Smooth muscle cell (in vitro differentiated cells): ENCODE measurements at regions not wholly inside any gene's neighbourhood (a gene's known extent, or its start where the extent isn't known, plus 50 kb on each side); places are given as distances from the start of the nearest gene placed in this dataset.

ENCODE experiments used
- DNase-seq: peaks from one replicate; lab custom pipeline; 2025; ENCODE audit not compliant: unreplicated experiment; lab: John Stamatoyannopoulos, UW
- H2AFZ ChIP-seq: fragments of 200-600 bp; sonication (generic); 2 replicates; pipeline ENCODE4 v1.6.0; 2016; ENCODE audit warnings: antibody characterized with exemption, low read depth, mild to moderate bottlenecking
- H3F3A ChIP-seq: fragments of 200-600 bp; sonication (generic); 2 replicates; pipeline ENCODE4 v1.6.0; 2017; ENCODE audit warnings: antibody characterized with exemption, low read depth
- H3K27ac ChIP-seq: fragments of 200-600 bp; sonication (generic); 2 replicates; pipeline ENCODE4 v1.5.1; 2016; ENCODE audit warnings: low read depth, mild to moderate bottlenecking
- H3K27me3 ChIP-seq: fragments of 200-600 bp; sonication (generic); 2 replicates; pipeline ENCODE4 v1.6.1; 2016; ENCODE audit warnings: low read depth, mild to moderate bottlenecking
- H3K36me3 ChIP-seq: fragments of 200-600 bp; sonication (generic); 2 replicates; pipeline ENCODE4 v1.5.1; 2016; ENCODE audit warnings: low read depth
- H3K4me1 ChIP-seq: fragments of 200-600 bp; sonication (generic); 2 replicates; pipeline ENCODE4 v1.5.1; 2016; ENCODE audit warnings: low read depth
- H3K4me2 ChIP-seq: fragments of 200-600 bp; sonication (generic); 2 replicates; pipeline ENCODE4 v1.6.0; 2016; ENCODE audit warnings: mild to moderate bottlenecking
- H3K4me3 ChIP-seq: fragments of 200-600 bp; sonication (generic); 2 replicates; pipeline ENCODE4 v1.5.1; 2016; ENCODE audit warnings: mild to moderate bottlenecking
- H3K79me2 ChIP-seq: fragments of 200-600 bp; sonication (generic); 2 replicates; pipeline ENCODE4 v1.6.0; 2016; ENCODE audit warnings: low read depth, mild to moderate bottlenecking
- H3K9ac ChIP-seq: fragments of 200-600 bp; sonication (generic); 2 replicates; pipeline ENCODE4 v1.6.0; 2016; ENCODE audit warnings: low read depth
- H3K9me3 ChIP-seq: fragments of 200-600 bp; sonication (generic); replicated peaks from 2 replicates; pipeline ENCODE4 v1.5.1; 2016; ENCODE audit warnings: low read depth
- H4K20me1 ChIP-seq: fragments of 200-600 bp; sonication (generic); 2 replicates; pipeline ENCODE4 v1.6.0; 2016; ENCODE audit warnings: low read depth
- CTCF ChIP-seq: fragments of 200-600 bp; sonication (generic); IDR thresholded peaks from 2 replicates; pipeline ENCODE4 v1.5.1; 2017; ENCODE audit warnings: borderline replicate concordance, mild to moderate bottlenecking, antibody characterized with exemption; ENCODE audit not compliant: insufficient read depth, poor library complexity, severe bottlenecking
- WGBS: methylation state at CpG from one replicate; pipeline ENCODE4 v1.1.7; 2016; ENCODE audit warnings: low lambda C conversion rate; 5-methylcytosine and 5-hydroxymethylcytosine counted together

- Histone ChIP-seq H3K79me2 (no peaks in the 10 kb centered on the region), H3K9me3 (no peaks in the 10 kb centered on the region), H3K4me2 (no peak overlapping the region), H2AFZ (no peak overlapping the region), H3K4me1 (no peaks in the 10 kb centered on the region), H3F3A (no peaks in the 10 kb centered on the region), H3K36me3 (no peaks in the 10 kb centered on the region), H3K9ac (no peak overlapping the region), H3K4me3 (no peak overlapping the region), H3K27ac (no peak overlapping the region), H4K20me1 (no peaks in the 10 kb centered on the region), H3K27me3 (no peaks in the 10 kb centered on the region)
- WGBS, result 67% methylated on average over 4 of the region's 4 CpGs
- no peak for TF ChIP-seq CTCF
- no peak for DNase-seq
Measured at GRCh38 chr21:16633831-16634459, 878.9 kb upstream of the CXADR start.

- Histone ChIP-seq H3K27me3 (no peaks in the 10 kb centered on the region), H3K9ac (no peak overlapping the region), H3K27ac (no peak overlapping the region), H4K20me1 (no peaks in the 10 kb centered on the region), H3K9me3 (no peaks in the 10 kb centered on the region), H3K79me2 (no peaks in the 10 kb centered on the region), H2AFZ (no peak overlapping the region), H3F3A (no peaks in the 10 kb centered on the region), H3K4me2 (no peak overlapping the region), H3K4me1 (no peaks in the 10 kb centered on the region), H3K36me3 (no peaks in the 10 kb centered on the region), H3K4me3 (no peak overlapping the region)
- 54% methylated on average over 4 of the region's 4 CpGs for WGBS
- no peak for TF ChIP-seq CTCF
- DNase-seq, result no peak
Measured at GRCh38 chr21:16634515-16634914, 878.3 kb upstream of the CXADR start.

- Histone ChIP-seq H3K27ac (no peak overlapping the region), H3K4me2 (no peak overlapping the region)
Measured at GRCh38 chr21:16640297-16641027, 872.4 kb upstream of the CXADR start.

More at GRCh38 chr21:16640297-16641027, 872.4 kb upstream of the CXADR start:
- 98% methylated on average over 3 of the region's 3 CpGs for WGBS
- H3K27me3 ChIP-seq, result no peaks in the 10 kb centered on the region
- H3K4me1 ChIP-seq, result no peaks in the 10 kb centered on the region
- H3K79me2 ChIP-seq, result no peaks in the 10 kb centered on the region
- H3K9ac ChIP-seq, result no peak overlapping the region
- no peaks in the 10 kb centered on the region for H4K20me1 ChIP-seq
- no peaks in the 10 kb centered on the region for H3K9me3 ChIP-seq
- TF ChIP-seq CTCF, result no peak
- H2AFZ ChIP-seq, result no peak overlapping the region
- H3K36me3 ChIP-seq, result no peaks in the 10 kb centered on the region
- no peak for DNase-seq
- no peak overlapping the region for H3K4me3 ChIP-seq
- H3F3A ChIP-seq, result no peaks in the 10 kb centered on the region
